Right ventricle myocardium inferior (tissue), 1 donor: ENCODE measurements at regions not wholly inside any gene's neighbourhood (a gene's known extent, or its start where the extent isn't known, plus 50 kb on each side); places are given as distances from the start of the nearest gene placed in this dataset.
"Not testable (repeated sequence)": the region's sequence is repeated elsewhere in the genome, so short reads cannot be mapped to it uniquely, and the experiment has no call there.

Experiments used
- ATAC-seq: fragments of 200-7000 bp; cut with Tn5 transposase; one replicate; pipeline ENCODE4 v1.9.1; 2020; ENCODE audit warnings: mild to moderate bottlenecking, moderate library complexity
- DNase-seq: peaks from one replicate; pipeline ENCODE4 v3.0.0; 2021; ENCODE audit errors: missing footprints
- intact Hi-C: fragments of 100-400 bp; cut with DNase I; formaldehyde crosslinking; loops from one replicate; pipeline ENCODE4 v1.11.0; 2022
- donor health status: DM: no; HTN: yes; CAD: no; lungs with severe emphysema.

GRCh38 chr3:107216229-107216628, 161.0 kb upstream of the CCDC54 start:
- ATAC-seq (no peak), DNase-seq (no peak)
- intact Hi-C loops, result no loop called here

GRCh38 chr3:107216711-107217110, 160.5 kb upstream of the CCDC54 start:
- DNase-seq (no peak), ATAC-seq (peak; percentile 86)
- intact Hi-C loops, result no loop called here

GRCh38 chr3:107217172-107217571, 160.1 kb upstream of the CCDC54 start:
- ATAC-seq (no peak), DNase-seq (no peak)
- intact Hi-C loops, result no loop called here

- intact Hi-C loops, result no loop called here
- no peak for ATAC-seq
- DNase-seq, result no peak
Observed at GRCh38 chr3:107218864-107219269, 158.4 kb upstream of the CCDC54 start.

GRCh38 chr3:107220538-107220937, 156.7 kb upstream of the CCDC54 start:
- intact Hi-C loops, result no loop called here
- DNase-seq, result no peak
- no peak for ATAC-seq

GRCh38 chr3:107221856-107222255, 155.4 kb upstream of the CCDC54 start:
- ATAC-seq (no peak), DNase-seq (no peak)
- intact Hi-C loops, result no loop called here

- intact Hi-C loops, result no loop called here
- ATAC-seq, result no peak
- no peak for DNase-seq
Observed at GRCh38 chr3:107222907-107223306, 154.3 kb upstream of the CCDC54 start.

- intact Hi-C loops, result no loop called here
- DNase-seq, result no peak
- no peak for ATAC-seq
Observed at GRCh38 chr3:107224026-107224596, 153.1 kb upstream of the CCDC54 start.

- DNase-seq, result no peak
- no peak for ATAC-seq
- intact Hi-C loops, result no loop called here
Observed at GRCh38 chr3:107227091-107227490, 150.1 kb upstream of the CCDC54 start.

- intact Hi-C loops, result not testable (repeated sequence)
Observed at GRCh38 chr3:107233877-107234276, 143.4 kb upstream of the CCDC54 start.

GRCh38 chr3:107235193-107235927, 141.9 kb upstream of the CCDC54 start:
- intact Hi-C loops, result loop anchor here (5.0 kb wide), 3 partner anchors 507 to 692 kb away; no protein-coding TSS in a partner anchor
- DNase-seq (no peak), ATAC-seq (peak; percentile 44)

More at GRCh38 chr3:107233877-107234276, 143.4 kb upstream of the CCDC54 start:
- DNase-seq, ATAC-seq: not testable (repeated sequence)

GRCh38 chr3:107235928-107236315, 141.3 kb upstream of the CCDC54 start:
- DNase-seq (no peak), ATAC-seq (peak; percentile 82)
- intact Hi-C loops, result loop anchor here (1.0 to 5.0 kb wide), 4 partner anchors 28 to 691 kb away; no protein-coding TSS in a partner anchor

- ATAC-seq (no peak), DNase-seq (no peak)
- intact Hi-C loops, result loop anchor here (1.0 to 5.0 kb wide), 4 partner anchors 28 to 691 kb away; no protein-coding TSS in a partner anchor
Observed at GRCh38 chr3:107236655-107237337, 140.4 kb upstream of the CCDC54 start.

- DNase-seq (no peak), ATAC-seq (no peak)
- intact Hi-C loops, result loop anchor here (2.0 to 5.0 kb wide), 4 partner anchors 192 to 689 kb away; no protein-coding TSS in a partner anchor
Observed at GRCh38 chr3:107238787-107239186, 138.5 kb upstream of the CCDC54 start.

GRCh38 chr3:107239703-107240102, 137.5 kb upstream of the CCDC54 start:
- DNase-seq (no peak), ATAC-seq (no peak)
- intact Hi-C loops, result loop anchor here (2.0 to 5.0 kb wide), 5 partner anchors 191 to 688 kb away; partner anchors contain the start of gene BBX

- intact Hi-C loops, result loop anchor here (5.0 kb wide), 1 partner anchor 282 kb away; the partner anchor contains the start of gene BBX
- peak; percentile 96 for ATAC-seq
- peak; percentile 88 for DNase-seq
Observed at GRCh38 chr3:107240183-107241091, 136.8 kb upstream of the CCDC54 start.

- intact Hi-C loops, result loop anchor here (5.0 kb wide), 1 partner anchor 281 kb away; the partner anchor contains the start of gene BBX
- DNase-seq, result no peak
Observed at GRCh38 chr3:107241217-107241616, 136.0 kb upstream of the CCDC54 start.

GRCh38 chr3:107242579-107242978, 134.7 kb upstream of the CCDC54 start:
- DNase-seq, result no peak
- intact Hi-C loops, result loop anchor here (5.0 kb wide), 1 partner anchor 280 kb away; the partner anchor contains the start of gene BBX
- no peak for ATAC-seq

More at GRCh38 chr3:107241217-107241616, 136.0 kb upstream of the CCDC54 start:
- peak; percentile 59 for ATAC-seq
